GM23248 (cell line): ENCODE measurements at regions not wholly inside any gene's neighbourhood (a gene's known extent, or its start where the extent isn't known, plus 50 kb on each side); places are given as distances from the start of the nearest gene placed in this dataset.

Source experiments
- EZH2 ChIP-seq: fragments of 200-600 bp; sonication (generic); IDR thresholded peaks from 2 replicates; pipeline ENCODE4 v1.6.1; 2018; ENCODE audit warnings: antibody characterized with exemption, mild to moderate bottlenecking; ENCODE audit not compliant: insufficient read depth, poor library complexity, severe bottlenecking
- EZH2phosphoT487 ChIP-seq: fragments of 200-600 bp; sonication (generic); IDR thresholded peaks from 2 replicates; pipeline ENCODE4 v1.6.1; 2018; ENCODE audit warnings: antibody characterized with exemption, moderate library complexity, mild to moderate bottlenecking, low read depth; ENCODE audit not compliant: insufficient read depth

- TF ChIP-seq EZH2phosphoT487: no peak
- no peak for TF ChIP-seq EZH2
Measured at GRCh38 chr11:110962921-110963320, 250.7 kb upstream of the ARHGAP20 start.
